ENCODE measurements at regions not wholly inside any gene's neighbourhood (a gene's known extent, or its start where the extent isn't known, plus 50 kb on each side); places are given as distances from the start of the nearest gene placed in this dataset.

- Histone ChIP-seq H3K4me1 (ENCODE audit: control insufficient read depth in 1 of 2, insufficient read depth in 2 of 2, low read length in 2 of 2) (no peaks in the 10 kb centered on the region), H3K27ac (ENCODE audit: low read depth in 1 of 2, low read length in 2 of 2) (no peak overlapping the region), H3K27me3 (ENCODE audit: control insufficient read depth in 2 of 2, insufficient read depth in 2 of 2, low read length in 2 of 2) (no peaks in the 10 kb centered on the region), H3K9ac (ENCODE audit: insufficient read depth, low read length, poor library complexity, severe bottlenecking) (no peak overlapping the region), H3K36me3 (replicated peaks in 1 of 2; ENCODE audit: control insufficient read depth in 1 of 2, insufficient read depth in 2 of 2, low read length in 2 of 2) (no peaks in the 10 kb centered on the region), H3K9me3 (replicated peaks in 1 of 2; ENCODE audit: control insufficient read depth in 1 of 2, insufficient read depth in 1 of 2, low read length in 2 of 2) (no peaks in the 10 kb centered on the region), H3K79me2 (ENCODE audit: insufficient read depth, low read length) (no peaks in the 10 kb centered on the region), H2AFZ (ENCODE audit: insufficient read depth, low read depth, low read length, poor library complexity, severe bottlenecking) (no peak overlapping the region), H3K4me2 (replicated peaks; ENCODE audit: extremely low read depth, low read length, poor library complexity, severe bottlenecking) (no peak overlapping the region), H4K20me1 (ENCODE audit: insufficient read depth, low read length) (no peaks in the 10 kb centered on the region), H3K4me3 (replicated peaks in 1 of 3; ENCODE audit: low read depth in 2 of 3, low read length in 3 of 3) (no peak overlapping the region)
- DNase-seq, result no peak
- Mint-ChIP-seq H3K9me3 (peaks cover 0 to 5% (median 3%) of the 10 kb centered on the region in 7 donors), H3K4me3 (no peak overlapping the region), H3K36me3 (no peaks in the 10 kb centered on the region), H3K27ac (no peak overlapping the region), H3K27me3 (ENCODE audit: low read depth in 3 of 3) (no peaks in the 10 kb centered on the region), H3K4me1 (peaks cover 2% of the 10 kb centered on the region)
- intact Hi-C loops (cut with micrococcal nuclease), result no loop called here
- 100% methylated on average over 1 of the region's 4 CpGs for WGBS (ENCODE audit: insufficient coverage)
- TF ChIP-seq CTCF (IDR thresholded peaks at IDR 0.05), result no peak
Measured at GRCh38 chr5:146944764-146945616, 66.4 kb upstream of the PPP2R2B start.

- Histone ChIP-seq H3K36me3 (replicated peaks in 1 of 2; ENCODE audit: control insufficient read depth in 1 of 2, insufficient read depth in 2 of 2, low read length in 2 of 2) (no peaks in the 10 kb centered on the region), H3K79me2 (ENCODE audit: insufficient read depth, low read length) (no peaks in the 10 kb centered on the region), H3K4me3 (replicated peaks in 1 of 3; ENCODE audit: low read depth in 2 of 3, low read length in 3 of 3) (no peak overlapping the region), H3K27ac (ENCODE audit: low read depth in 1 of 2, low read length in 2 of 2) (no peak overlapping the region), H3K4me1 (ENCODE audit: control insufficient read depth in 1 of 2, insufficient read depth in 2 of 2, low read length in 2 of 2) (no peaks in the 10 kb centered on the region), H4K20me1 (ENCODE audit: insufficient read depth, low read length) (no peaks in the 10 kb centered on the region), H3K9ac (ENCODE audit: insufficient read depth, low read length, poor library complexity, severe bottlenecking) (no peak overlapping the region), H2AFZ (ENCODE audit: insufficient read depth, low read depth, low read length, poor library complexity, severe bottlenecking) (no peak overlapping the region), H3K9me3 (replicated peaks in 1 of 2; ENCODE audit: control insufficient read depth in 1 of 2, insufficient read depth in 1 of 2, low read length in 2 of 2) (no peaks in the 10 kb centered on the region), H3K4me2 (replicated peaks; ENCODE audit: extremely low read depth, low read length, poor library complexity, severe bottlenecking) (no peak overlapping the region), H3K27me3 (ENCODE audit: control insufficient read depth in 2 of 2, insufficient read depth in 2 of 2, low read length in 2 of 2) (no peaks in the 10 kb centered on the region)
- Mint-ChIP-seq H3K4me1 (peaks cover 2% of the 10 kb centered on the region), H3K36me3 (no peaks in the 10 kb centered on the region), H3K9me3 (peaks cover 0 to 5% (median 3%) of the 10 kb centered on the region in 7 donors), H3K27me3 (ENCODE audit: low read depth in 3 of 3) (no peaks in the 10 kb centered on the region), H3K27ac (no peak overlapping the region), H3K4me3 (no peak overlapping the region)
- no peak for TF ChIP-seq CTCF (IDR thresholded peaks at IDR 0.05)
- 75% methylated on average over 2 of the region's 5 CpGs for WGBS (ENCODE audit: insufficient coverage)
- intact Hi-C loops (cut with micrococcal nuclease), result no loop called here
- DNase-seq, result no peak
Measured at GRCh38 chr5:146945617-146946084, 67.1 kb upstream of the PPP2R2B start.

Measured in CD14-positive monocyte (primary cell).